ENCODE measurements at regions not wholly inside any gene's neighbourhood (a gene's known extent, or its start where the extent isn't known, plus 50 kb on each side); places are given as distances from the start of the nearest gene placed in this dataset.

DNA sequence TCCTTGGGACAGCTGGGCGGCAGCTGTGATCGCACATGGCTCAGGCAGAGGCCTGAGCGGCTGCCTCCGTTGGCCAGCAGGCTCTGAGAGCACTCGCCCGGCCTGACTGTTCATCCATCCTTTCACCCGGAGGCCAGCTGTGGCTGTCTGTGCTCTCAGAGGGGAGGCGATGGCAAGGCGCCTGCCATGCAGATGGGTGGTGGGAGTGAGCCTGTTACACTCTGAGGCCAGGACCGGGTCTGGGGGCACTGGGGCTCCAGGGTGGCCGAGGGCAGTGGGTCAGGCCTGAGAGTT, 292.3 kb downstream of the TMEM121 start:
- H3K9ac ChIP-seq (ENCODE audit: low read length), result no peak overlapping the region
- H3K4me2 ChIP-seq (ENCODE audit: low read length), result no peak overlapping the region
- H3K27ac ChIP-seq (ENCODE audit: low read depth, low read length), result no peak overlapping the region
- FAIRE-seq (no peak), DNase-seq (ENCODE audit: low read depth) (no peak)
- no peaks in the 10 kb centered on the region for H3K27me3 Mint-ChIP-seq (ENCODE audit: low read depth, unreplicated experiment)
- H3K36me3 Mint-ChIP-seq (ENCODE audit: low read depth, unreplicated experiment), result peaks cover 3% of the 10 kb centered on the region
- peaks cover 16% of the 10 kb centered on the region for H3K9me3 ChIP-seq (ENCODE audit: insufficient read depth, low read depth, low read length)
- no peaks in the 10 kb centered on the region for H3K4me1 ChIP-seq (ENCODE audit: insufficient read depth, low read length)
- no peaks in the 10 kb centered on the region for H3K36me3 ChIP-seq (ENCODE audit: insufficient read depth, low read length)
- H3K79me2 ChIP-seq (ENCODE audit: insufficient read depth, low read length), result no peaks in the 10 kb centered on the region
- H3K4me3 Mint-ChIP-seq (ENCODE audit: unreplicated experiment), result no peak overlapping the region
- H2AFZ ChIP-seq (ENCODE audit: low read depth, low read length), result no peak overlapping the region
- peaks cover 18% of the 10 kb centered on the region for H3K9me3 Mint-ChIP-seq (ENCODE audit: unreplicated experiment)
- no peak overlapping the region for H3K4me3 ChIP-seq (ENCODE audit: insufficient read depth, low read depth, low read length)
- TF ChIP-seq EZH2 (IDR thresholded peaks at IDR 0.05; ENCODE audit: insufficient read depth, low read length) (no peak), CTCF (IDR thresholded peaks at IDR 0.05; ENCODE audit: insufficient read depth, low read depth, low read length) (no peak)
- H3K27ac Mint-ChIP-seq (ENCODE audit: unreplicated experiment), result no peak overlapping the region
- no peaks in the 10 kb centered on the region for H3K4me1 Mint-ChIP-seq (ENCODE audit: low read depth, unreplicated experiment)
- H3K27me3 ChIP-seq (ENCODE audit: insufficient read depth, low read length), result no peaks in the 10 kb centered on the region
- no peaks in the 10 kb centered on the region for H4K20me1 ChIP-seq (ENCODE audit: insufficient read depth, low read length)

GRCh38 chr14:105830171-105830570, 303.8 kb downstream of the TMEM121 start:
- Mint-ChIP-seq H3K36me3 (ENCODE audit: low read depth, unreplicated experiment) (no peaks in the 10 kb centered on the region), H3K9me3 (ENCODE audit: unreplicated experiment) (peaks cover 21% of the 10 kb centered on the region), H3K4me1 (ENCODE audit: low read depth, unreplicated experiment) (no peaks in the 10 kb centered on the region), H3K4me3 (ENCODE audit: unreplicated experiment) (no peak overlapping the region), H3K27me3 (ENCODE audit: low read depth, unreplicated experiment) (no peaks in the 10 kb centered on the region), H3K27ac (ENCODE audit: unreplicated experiment) (no peak overlapping the region)
- H4K20me1 ChIP-seq (ENCODE audit: insufficient read depth, low read length), result no peaks in the 10 kb centered on the region
- peaks cover 3% of the 10 kb centered on the region for H3K9me3 ChIP-seq (ENCODE audit: insufficient read depth, low read depth, low read length)
- H3K36me3 ChIP-seq (ENCODE audit: insufficient read depth, low read length), result no peaks in the 10 kb centered on the region
- H3K4me2 ChIP-seq (ENCODE audit: low read length), result no peak overlapping the region
- no peaks in the 10 kb centered on the region for H3K4me1 ChIP-seq (ENCODE audit: insufficient read depth, low read length)
- DNase-seq (ENCODE audit: low read depth) (no peak), FAIRE-seq (no peak)
- H2AFZ ChIP-seq (ENCODE audit: low read depth, low read length), result no peak overlapping the region
- H3K79me2 ChIP-seq (ENCODE audit: insufficient read depth, low read length), result no peaks in the 10 kb centered on the region
- no peak overlapping the region for H3K9ac ChIP-seq (ENCODE audit: low read length)
- H3K27ac ChIP-seq (ENCODE audit: low read depth, low read length), result no peak overlapping the region
- no peaks in the 10 kb centered on the region for H3K27me3 ChIP-seq (ENCODE audit: insufficient read depth, low read length)
- H3K4me3 ChIP-seq (ENCODE audit: insufficient read depth, low read depth, low read length), result no peak overlapping the region
- TF ChIP-seq CTCF (IDR thresholded peaks at IDR 0.05; ENCODE audit: insufficient read depth, low read depth, low read length) (no peak), EZH2 (IDR thresholded peaks at IDR 0.05; ENCODE audit: insufficient read depth, low read length) (no peak)

- no peaks in the 10 kb centered on the region for H3K79me2 ChIP-seq (ENCODE audit: insufficient read depth, low read length)
- H3K27ac Mint-ChIP-seq (ENCODE audit: unreplicated experiment), result no peak overlapping the region
- no peaks in the 10 kb centered on the region for H3K27me3 ChIP-seq (ENCODE audit: insufficient read depth, low read length)
- no peak overlapping the region for H3K4me3 Mint-ChIP-seq (ENCODE audit: unreplicated experiment)
- no peaks in the 10 kb centered on the region for H3K27me3 Mint-ChIP-seq (ENCODE audit: low read depth, unreplicated experiment)
- H2AFZ ChIP-seq (ENCODE audit: low read depth, low read length), result no peak overlapping the region
- no peaks in the 10 kb centered on the region for H4K20me1 ChIP-seq (ENCODE audit: insufficient read depth, low read length)
- H3K36me3 Mint-ChIP-seq (ENCODE audit: low read depth, unreplicated experiment), result no peaks in the 10 kb centered on the region
- H3K9me3 ChIP-seq (ENCODE audit: insufficient read depth, low read depth, low read length), result peaks cover 18% of the 10 kb centered on the region
- DNase-seq (ENCODE audit: low read depth) (no peak), FAIRE-seq (no peak)
- peaks cover 15% of the 10 kb centered on the region for H3K9me3 Mint-ChIP-seq (ENCODE audit: unreplicated experiment)
- TF ChIP-seq EZH2 (IDR thresholded peaks at IDR 0.05; ENCODE audit: insufficient read depth, low read length) (no peak), CTCF (IDR thresholded peaks at IDR 0.05; ENCODE audit: insufficient read depth, low read depth, low read length) (no peak)
- no peak overlapping the region for H3K27ac ChIP-seq (ENCODE audit: low read depth, low read length)
- H3K9ac ChIP-seq (ENCODE audit: low read length), result no peak overlapping the region
- no peaks in the 10 kb centered on the region for H3K4me1 ChIP-seq (ENCODE audit: insufficient read depth, low read length)
- no peaks in the 10 kb centered on the region for H3K4me1 Mint-ChIP-seq (ENCODE audit: low read depth, unreplicated experiment)
- no peak overlapping the region for H3K4me2 ChIP-seq (ENCODE audit: low read length)
- no peaks in the 10 kb centered on the region for H3K36me3 ChIP-seq (ENCODE audit: insufficient read depth, low read length)
- no peak overlapping the region for H3K4me3 ChIP-seq (ENCODE audit: insufficient read depth, low read depth, low read length)
These were observed 309.8 kb downstream of the TMEM121 start for GRCh38 chr14:105836160-105836559.
